ENCODE measurements at regions not wholly inside any gene's neighbourhood (a gene's known extent, or its start where the extent isn't known, plus 50 kb on each side); places are given as distances from the start of the nearest gene placed in this dataset.

DNA sequence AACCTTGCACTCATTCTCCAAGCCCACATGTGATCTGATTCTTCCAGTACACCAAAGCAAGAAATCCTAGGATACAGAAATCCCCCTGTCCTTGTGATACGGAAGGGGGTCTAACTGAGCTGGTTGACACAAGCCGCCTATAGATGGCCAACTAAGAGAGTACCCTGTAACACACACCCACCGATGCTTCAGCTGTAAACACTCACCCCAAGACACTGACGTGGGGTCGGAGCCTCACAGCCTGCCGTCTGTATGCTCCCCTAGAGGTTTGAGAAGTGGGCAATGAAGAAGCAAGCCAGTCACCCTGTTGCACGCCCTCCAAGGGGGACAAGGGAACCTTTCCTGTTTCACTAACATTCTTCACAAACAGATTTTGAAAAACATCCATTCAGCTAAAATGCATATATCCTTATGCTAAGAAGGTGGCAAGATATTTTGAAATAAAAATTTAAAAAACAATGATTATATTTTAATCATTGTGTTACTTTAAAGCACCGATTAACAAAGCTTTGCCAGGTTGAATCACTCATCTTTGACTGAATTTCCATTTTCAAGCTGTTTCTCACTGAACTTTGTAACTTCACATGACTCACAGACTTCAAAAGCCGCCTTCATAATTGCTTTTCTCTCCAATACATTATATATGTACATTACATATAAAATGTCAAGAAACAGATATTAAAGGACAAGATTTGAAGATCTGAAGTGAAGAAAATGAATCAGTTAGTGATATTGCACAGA is 329.3 kb downstream of the ARL4A start:
- TF ChIP-seq, protein P1, sequence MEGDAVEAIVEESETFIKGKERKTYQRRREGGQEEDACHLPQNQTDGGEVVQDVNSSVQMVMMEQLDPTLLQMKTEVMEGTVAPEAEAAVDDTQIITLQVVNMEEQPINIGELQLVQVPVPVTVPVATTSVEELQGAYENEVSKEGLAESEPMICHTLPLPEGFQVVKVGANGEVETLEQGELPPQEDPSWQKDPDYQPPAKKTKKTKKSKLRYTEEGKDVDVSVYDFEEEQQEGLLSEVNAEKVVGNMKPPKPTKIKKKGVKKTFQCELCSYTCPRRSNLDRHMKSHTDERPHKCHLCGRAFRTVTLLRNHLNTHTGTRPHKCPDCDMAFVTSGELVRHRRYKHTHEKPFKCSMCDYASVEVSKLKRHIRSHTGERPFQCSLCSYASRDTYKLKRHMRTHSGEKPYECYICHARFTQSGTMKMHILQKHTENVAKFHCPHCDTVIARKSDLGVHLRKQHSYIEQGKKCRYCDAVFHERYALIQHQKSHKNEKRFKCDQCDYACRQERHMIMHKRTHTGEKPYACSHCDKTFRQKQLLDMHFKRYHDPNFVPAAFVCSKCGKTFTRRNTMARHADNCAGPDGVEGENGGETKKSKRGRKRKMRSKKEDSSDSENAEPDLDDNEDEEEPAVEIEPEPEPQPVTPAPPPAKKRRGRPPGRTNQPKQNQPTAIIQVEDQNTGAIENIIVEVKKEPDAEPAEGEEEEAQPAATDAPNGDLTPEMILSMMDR (IDR thresholded peaks at IDR 0.05; ENCODE audit: extremely low read depth in 1 of 2, insufficient read depth in 1 of 2, low read depth in 1 of 2, low read length in 2 of 2): no peak
- no peak for TF ChIP-seq POLR2A (IDR thresholded peaks at IDR 0.05; ENCODE audit: low read depth, low read length)
- TF ChIP-seq POLR2AphosphoS5 (IDR thresholded peaks at IDR 0.05; ENCODE audit: insufficient read depth, low read depth, low read length): no peak
- TF ChIP-seq, protein P2, sequence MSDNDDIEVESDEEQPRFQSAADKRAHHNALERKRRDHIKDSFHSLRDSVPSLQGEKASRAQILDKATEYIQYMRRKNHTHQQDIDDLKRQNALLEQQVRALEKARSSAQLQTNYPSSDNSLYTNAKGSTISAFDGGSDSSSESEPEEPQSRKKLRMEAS (IDR thresholded peaks at IDR 0.05; ENCODE audit: insufficient read depth, insufficient read length): no peak

All from endothelial cell of umbilical vein (primary cell).